GM18507 (cell line): ENCODE measurements at regions not wholly inside any gene's neighbourhood (a gene's known extent, or its start where the extent isn't known, plus 50 kb on each side); places are given as distances from the start of the nearest gene placed in this dataset.
A peak's percentile ranks its signal among the peaks of the same experiment; 100 is the strongest.
"Not testable (repeated sequence)": the region's sequence is repeated elsewhere in the genome, so short reads cannot be mapped to it uniquely, and the experiment has no call there.

Source experiments
- DNase-seq: peaks from one replicate; pipeline ENCODE4 v3.0.0; 2011; ENCODE audit warnings: low read depth; ENCODE audit not compliant: insufficient read length; ENCODE audit errors: extremely low spot score
- FAIRE-seq: peaks from 2 replicates; lab custom pipeline; 2011; peaks lifted over from hg19 to GRCh38; lab: Jason Lieb, UNC

DNA sequence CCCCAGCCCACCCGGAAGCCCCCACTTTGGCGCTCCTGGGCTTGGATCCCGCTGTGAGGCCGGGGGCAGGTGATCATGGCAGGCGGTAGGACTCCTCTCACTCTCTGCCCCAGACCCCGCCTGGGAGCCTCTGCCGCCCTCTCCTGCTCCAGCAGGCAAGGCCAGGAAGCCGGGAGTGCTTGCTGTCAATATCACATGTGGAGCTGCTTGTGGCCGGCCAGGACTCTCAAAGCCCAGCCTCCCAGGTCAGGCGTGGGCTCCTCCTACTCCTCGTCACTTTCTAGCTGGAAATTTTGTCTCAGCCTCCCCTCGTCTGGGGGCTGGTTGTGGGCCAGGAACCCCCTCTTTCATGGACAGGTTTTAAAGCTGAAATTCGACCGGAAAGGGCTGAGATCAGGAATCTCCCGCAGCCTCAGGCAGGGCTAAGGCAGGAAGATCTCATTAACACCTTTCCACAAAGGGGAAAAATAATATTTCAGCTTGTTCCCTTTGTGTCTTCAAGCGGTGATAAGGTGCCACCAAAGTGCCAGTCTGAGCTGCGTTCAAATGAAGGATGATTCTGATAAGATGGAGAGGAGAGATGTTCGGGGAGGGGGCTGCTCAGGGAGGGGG lies 273.6 kb upstream of the PODXL start:
- DNase-seq: no peak
- no peak for FAIRE-seq

- no peak for DNase-seq
Observed at GRCh38 chr7:131827421-131827820, 271.0 kb upstream of the PODXL start.

GRCh38 chr7:131826960-131827359 lies 270.5 kb upstream of the PODXL start:
- FAIRE-seq (no peak), DNase-seq (no peak)

More at GRCh38 chr7:131827421-131827820, 271.0 kb upstream of the PODXL start:
- no peak for FAIRE-seq

DNA sequence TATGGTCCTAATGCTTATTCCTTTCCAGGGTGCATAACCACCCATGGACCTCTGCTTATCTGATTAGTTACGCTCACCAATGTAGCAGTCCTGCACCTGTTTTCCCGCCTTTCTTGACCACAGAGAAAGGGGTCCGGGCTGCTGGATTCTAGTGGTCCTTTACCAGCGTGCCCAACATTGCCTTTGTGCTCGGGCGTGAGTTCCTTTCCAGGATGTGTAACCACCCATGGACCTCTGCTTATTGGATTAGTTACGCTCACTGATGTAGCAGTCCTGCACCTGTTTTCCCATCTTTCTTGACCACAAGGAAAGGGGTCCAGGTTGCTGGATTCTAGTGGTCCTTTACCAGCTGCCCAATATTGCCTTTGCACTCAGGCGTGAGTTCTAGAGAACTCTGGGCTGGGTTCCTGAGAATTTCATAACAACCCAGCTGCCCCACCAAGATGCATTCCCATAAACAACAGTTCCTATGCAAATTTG lies 267.6 kb upstream of the PODXL start:
- not testable (repeated sequence) for DNase-seq, FAIRE-seq

GRCh38 chr7:131819891-131820290 lies 263.5 kb upstream of the PODXL start:
- FAIRE-seq: no peak

DNA sequence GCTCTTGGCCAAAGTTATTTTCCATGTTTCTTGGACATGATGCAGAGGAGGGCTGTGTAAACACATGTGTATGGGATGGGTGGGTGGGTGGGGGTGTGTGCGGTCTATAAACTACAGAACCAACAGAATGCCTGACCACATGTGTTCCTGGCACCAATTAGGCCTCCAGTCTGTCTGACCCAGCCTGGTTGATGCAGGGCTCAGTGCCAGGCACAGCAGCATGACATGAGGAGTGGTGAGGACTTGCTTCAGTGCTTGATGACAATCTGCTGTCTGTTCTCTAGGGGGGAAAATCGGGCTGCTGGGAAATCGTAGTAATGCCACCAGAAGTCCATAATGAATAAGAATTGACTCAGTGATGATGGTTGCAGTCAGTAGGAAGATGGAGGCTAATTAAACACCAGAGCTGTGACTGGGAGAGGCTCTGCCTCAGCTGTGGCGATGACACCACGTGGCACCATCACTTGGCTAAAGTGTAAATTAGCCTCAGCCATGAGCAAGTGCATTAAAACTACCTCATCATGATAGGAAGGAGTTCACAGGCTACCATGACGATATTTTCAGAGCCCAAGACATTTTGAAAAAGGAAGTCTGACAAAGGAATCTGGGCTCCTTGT lies 260.1 kb upstream of the PODXL start:
- FAIRE-seq (no peak), DNase-seq (no peak)

More at GRCh38 chr7:131819891-131820290, 263.5 kb upstream of the PODXL start:
- no peak for DNase-seq

DNA sequence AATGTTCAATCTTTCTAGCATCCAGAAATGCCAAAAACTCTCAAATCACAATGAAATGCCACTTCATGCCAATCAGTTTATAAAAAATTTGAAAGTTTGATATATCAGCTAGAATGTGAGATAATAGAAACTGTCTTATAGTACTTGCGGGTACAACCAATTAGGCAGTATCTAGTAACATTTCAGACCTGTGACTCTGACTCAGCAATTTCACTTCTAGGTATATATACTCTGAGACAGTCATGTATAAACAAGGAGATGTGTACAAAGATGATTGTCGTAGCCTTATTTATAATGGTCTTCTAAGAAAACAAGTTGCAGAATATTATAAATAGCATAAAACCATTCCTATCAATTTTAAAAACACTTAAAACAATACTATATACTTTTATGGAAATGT lies 252.3 kb upstream of the PODXL start:
- DNase-seq (no peak), FAIRE-seq (no peak)

- not testable (repeated sequence) for DNase-seq, FAIRE-seq
Observed at GRCh38 chr7:131808156-131808555, 251.7 kb upstream of the PODXL start.

DNA sequence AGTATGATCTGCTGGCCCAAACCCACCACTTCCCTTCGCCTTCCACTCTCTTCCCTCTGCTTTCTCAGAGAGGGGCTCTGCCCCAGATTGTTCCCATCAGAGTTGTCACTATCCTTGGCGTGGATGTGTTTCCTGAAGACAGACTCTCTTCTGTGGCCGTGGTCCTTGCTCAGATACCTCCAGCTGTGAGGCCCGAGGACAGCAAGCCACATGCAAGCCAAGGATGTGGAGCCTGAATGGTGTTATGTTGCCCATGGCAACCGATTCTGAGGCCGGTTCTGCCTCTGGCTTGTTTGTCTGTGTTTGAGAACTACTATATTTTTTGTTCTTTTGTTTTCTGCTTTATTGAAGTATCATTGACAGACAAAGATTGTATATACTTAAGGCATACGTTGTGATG lies 247.4 kb upstream of the PODXL start:
- no peak for FAIRE-seq
- DNase-seq: no peak

DNA sequence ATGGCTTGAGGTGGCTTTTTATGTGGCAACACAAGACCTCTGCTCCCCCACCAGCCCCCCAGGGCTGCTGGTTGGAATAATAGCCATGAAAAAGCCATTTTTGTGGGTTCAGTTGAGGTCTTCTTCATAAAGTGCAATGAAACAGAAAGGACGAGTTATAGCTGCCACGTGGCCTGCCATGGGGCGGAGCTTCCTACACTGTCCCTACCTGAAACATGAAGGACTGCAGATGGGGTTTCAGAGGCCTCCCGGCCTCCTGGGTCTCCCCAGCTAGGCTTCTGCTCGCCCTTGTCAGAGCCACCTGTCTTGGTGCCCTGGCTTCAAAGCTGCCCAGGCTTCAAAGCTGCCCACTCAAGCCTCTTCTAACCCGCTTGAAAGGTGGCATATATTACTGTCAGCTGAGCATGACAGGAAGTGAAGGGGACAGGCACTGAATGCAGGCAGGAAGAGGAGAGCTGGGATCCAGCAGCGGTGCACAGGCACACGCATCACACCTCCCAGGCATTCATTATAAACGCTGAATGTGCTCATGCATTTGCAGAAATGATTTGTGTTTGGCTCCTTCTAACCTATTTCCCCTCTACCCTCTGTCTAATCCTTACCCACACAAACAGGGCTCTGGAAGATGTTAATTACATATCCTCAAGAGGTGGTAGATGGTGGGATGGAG lies 245.9 kb upstream of the PODXL start:
- DNase-seq (no peak), FAIRE-seq (no peak)

GRCh38 chr7:131800531-131800930 lies 244.1 kb upstream of the PODXL start:
- DNase-seq (no peak), FAIRE-seq (no peak)

GRCh38 chr7:131800008-131800407 lies 243.6 kb upstream of the PODXL start:
- FAIRE-seq (no peak), DNase-seq (no peak)

- DNase-seq (no peak), FAIRE-seq (no peak)
Observed at GRCh38 chr7:131797841-131798240, 241.4 kb upstream of the PODXL start.

DNA sequence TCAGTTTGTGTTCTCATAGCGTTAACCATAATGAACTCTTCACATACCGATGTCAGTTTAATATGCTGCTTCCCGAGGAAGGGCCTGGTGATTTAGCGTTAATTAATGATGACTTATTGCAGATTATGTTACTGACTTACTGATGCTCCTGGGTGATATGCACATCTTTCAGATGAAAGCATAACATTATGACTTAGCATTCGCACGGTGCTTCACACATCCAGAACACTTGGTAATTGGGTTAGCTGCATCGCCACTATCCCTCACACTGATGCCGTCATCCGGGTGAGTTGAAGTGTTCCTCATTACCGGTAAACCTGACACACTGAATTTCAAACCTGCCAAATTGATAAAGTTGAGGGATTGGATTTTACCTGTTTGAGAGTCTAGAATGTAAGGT lies 239.0 kb upstream of the PODXL start:
- FAIRE-seq: no peak
- no peak for DNase-seq

- DNase-seq (no peak), FAIRE-seq (no peak)
Observed at GRCh38 chr7:131792311-131792710, 235.9 kb upstream of the PODXL start.

DNA sequence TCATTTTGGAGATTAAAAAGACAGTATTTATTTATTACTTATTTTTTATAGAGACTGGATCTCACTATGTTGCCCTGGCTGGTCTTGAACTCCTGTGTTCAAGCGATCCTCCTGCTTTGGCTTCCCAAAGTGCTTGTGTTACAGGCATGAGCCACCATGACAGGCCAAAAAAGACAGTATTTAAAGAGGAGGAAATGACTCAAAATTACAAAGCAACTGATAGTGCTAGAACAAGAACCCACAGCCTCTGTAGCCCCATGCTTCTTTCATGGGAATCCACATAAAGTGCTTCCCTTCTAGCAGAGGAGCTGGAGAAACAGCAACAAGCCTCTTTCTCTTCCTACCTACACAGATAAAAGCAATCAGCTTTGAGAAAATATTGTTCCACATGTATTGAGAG lies 230.7 kb upstream of the PODXL start:
- FAIRE-seq (no peak), DNase-seq (no peak)

GRCh38 chr7:131786204-131786603 lies 229.8 kb upstream of the PODXL start:
- FAIRE-seq: no peak
- DNase-seq: no peak

- DNase-seq (no peak), FAIRE-seq (peak; percentile 9)
Observed at GRCh38 chr7:131778601-131779000, 222.2 kb upstream of the PODXL start.

DNA sequence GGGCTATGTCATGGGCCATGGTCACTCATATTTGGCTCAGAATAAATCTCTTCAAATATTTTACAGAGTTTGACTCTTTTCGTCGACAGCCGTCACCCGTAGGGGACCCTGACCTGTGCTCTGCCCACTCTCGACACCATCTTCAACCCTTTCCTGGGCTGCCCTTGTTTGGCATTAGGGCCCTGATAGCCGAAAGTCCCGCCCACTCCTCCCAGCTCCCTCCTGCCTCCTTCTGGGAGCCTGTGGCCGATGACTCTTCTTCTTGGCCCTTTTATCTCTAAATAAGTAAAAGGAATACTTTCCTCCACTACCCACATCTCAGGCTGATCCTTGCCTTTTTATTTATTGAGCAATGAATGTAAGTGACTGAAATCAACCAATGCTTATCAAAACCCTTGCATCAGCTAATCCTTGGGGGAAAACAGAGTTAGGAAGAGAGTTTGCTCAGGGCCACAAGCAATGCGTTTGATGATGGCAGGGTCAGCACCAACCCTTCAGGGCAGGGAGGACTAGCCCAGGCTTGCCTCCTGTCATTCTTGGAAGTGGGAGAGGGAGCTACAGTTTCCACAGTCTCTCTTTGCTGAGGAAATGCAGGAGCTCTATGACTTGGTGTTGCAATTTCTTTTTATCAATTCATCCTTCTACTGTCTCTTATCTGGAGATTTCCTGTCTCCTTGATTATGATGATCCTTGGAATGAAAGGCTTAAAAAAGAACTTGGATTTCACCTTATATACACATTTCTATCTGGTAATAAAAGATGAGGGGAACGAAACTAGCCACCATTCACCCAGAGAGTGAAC lies 218.2 kb upstream of the PODXL start:
- DNase-seq (no peak), FAIRE-seq (no peak)

GRCh38 chr7:131773413-131773812 lies 217.0 kb upstream of the PODXL start:
- no peak for FAIRE-seq
- no peak for DNase-seq
